Astrocyte (in vitro differentiated cells and primary cell): ENCODE measurements at regions not wholly inside any gene's neighbourhood (a gene's known extent, or its start where the extent isn't known, plus 50 kb on each side); places are given as distances from the start of the nearest gene placed in this dataset.

ENCODE experiments used
- CTCF ChIP-seq: IDR thresholded peaks from 2 replicates; pipeline ENCODE4 v1.5.1; 2011; ENCODE audit warnings: low read depth, mild to moderate bottlenecking, inconsistent platforms, low read length, moderate library complexity; ENCODE audit not compliant: insufficient read depth
- EZH2 ChIP-seq: IDR thresholded peaks from 2 replicates; pipeline ENCODE4 v1.6.1; 2012; ENCODE audit warnings: mild to moderate bottlenecking, low read length, inconsistent platforms; ENCODE audit not compliant: insufficient read depth

DNA sequence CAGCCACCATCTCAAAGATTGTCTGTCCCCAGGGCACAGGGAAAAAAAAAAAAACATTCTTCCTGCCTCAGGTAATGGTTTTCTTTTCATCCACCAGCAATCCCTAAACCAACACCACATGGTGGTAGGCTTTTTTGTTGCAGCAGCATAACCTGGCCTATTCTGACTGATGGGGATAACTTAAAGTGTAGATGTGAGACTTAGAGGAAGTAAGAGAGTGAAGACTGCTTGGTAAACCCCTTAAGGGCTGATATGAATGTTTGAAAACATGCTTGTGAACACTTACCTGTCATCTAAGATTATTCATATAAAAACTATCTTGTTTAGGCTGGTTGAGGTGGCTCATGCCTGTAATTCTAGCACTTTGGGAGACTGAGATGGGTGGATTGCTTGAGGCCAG, 130.2 kb upstream of the RAP1B start:
- TF ChIP-seq CTCF, result no peak
- no peak for TF ChIP-seq EZH2
